ENCODE measurements at regions not wholly inside any gene's neighbourhood (a gene's known extent, or its start where the extent isn't known, plus 50 kb on each side); places are given as distances from the start of the nearest gene placed in this dataset.

GRCh38 chr3:102087236-102087635, 237.9 kb downstream of the NFKBIZ start:
- H3K27ac ChIP-seq: no peak overlapping the region; the same call in 1 of the 2 replicates
- no peak for TF ChIP-seq CTCF (conservative IDR thresholded peaks at IDR 0.05)

DNA sequence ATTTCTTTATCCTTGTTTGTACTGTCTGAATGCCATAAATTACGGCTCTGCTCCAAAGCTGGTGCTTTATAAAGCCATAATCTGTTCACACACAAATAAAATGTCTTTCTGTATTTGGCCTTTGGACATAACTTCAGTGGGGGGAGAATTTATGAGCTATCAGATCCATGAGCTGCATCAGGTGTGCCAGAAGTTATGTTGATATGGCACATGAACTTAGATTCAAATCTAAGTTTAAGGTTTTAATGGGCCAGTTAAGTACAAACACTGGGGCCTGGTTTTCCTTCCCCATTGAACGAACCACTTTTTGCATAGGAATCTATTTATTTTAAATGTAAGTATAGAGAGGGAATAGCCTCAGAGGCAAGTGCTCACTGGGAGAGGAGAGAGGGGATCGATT, 239.9 kb downstream of the NFKBIZ start:
- TF ChIP-seq CTCF (conservative IDR thresholded peaks at IDR 0.05): no peak
- peak overlapping the region; percentile 76 for H3K27ac ChIP-seq

GRCh38 chr3:102089904-102090720, 240.8 kb downstream of the NFKBIZ start:
- H3K27ac ChIP-seq: peak overlapping the region; percentile 76

GRCh38 chr3:102090721-102091045, 241.4 kb downstream of the NFKBIZ start:
- H3K27ac ChIP-seq: peak overlapping the region; percentile 76
- TF ChIP-seq CTCF (conservative IDR thresholded peaks at IDR 0.05): no peak

More at GRCh38 chr3:102089904-102090720, 240.8 kb downstream of the NFKBIZ start:
- TF ChIP-seq CTCF (conservative IDR thresholded peaks at IDR 0.05): no peak

DNA sequence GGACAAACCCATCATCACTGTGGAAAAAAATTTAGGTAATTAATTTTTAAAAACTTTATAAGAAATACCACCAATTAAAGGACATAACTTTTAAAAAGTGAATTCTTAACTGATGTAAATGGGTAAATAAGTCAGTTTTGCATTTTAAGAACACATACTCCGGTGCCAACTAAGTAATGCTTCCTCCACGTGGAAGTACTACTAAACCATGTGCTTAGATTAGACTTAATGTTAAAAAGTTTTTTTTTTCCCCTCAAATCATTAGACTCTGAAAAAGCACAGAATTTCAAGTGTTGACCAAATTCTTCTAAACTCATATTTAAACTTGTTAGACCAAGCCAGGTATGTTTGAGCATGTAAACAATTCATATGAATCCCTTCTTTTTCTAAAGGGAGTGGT, 242.0 kb downstream of the NFKBIZ start:
- TF ChIP-seq CTCF (conservative IDR thresholded peaks at IDR 0.05): no peak
- H3K27ac ChIP-seq: peak overlapping the region; percentile 76; the same call in 1 of the 2 replicates

DNA sequence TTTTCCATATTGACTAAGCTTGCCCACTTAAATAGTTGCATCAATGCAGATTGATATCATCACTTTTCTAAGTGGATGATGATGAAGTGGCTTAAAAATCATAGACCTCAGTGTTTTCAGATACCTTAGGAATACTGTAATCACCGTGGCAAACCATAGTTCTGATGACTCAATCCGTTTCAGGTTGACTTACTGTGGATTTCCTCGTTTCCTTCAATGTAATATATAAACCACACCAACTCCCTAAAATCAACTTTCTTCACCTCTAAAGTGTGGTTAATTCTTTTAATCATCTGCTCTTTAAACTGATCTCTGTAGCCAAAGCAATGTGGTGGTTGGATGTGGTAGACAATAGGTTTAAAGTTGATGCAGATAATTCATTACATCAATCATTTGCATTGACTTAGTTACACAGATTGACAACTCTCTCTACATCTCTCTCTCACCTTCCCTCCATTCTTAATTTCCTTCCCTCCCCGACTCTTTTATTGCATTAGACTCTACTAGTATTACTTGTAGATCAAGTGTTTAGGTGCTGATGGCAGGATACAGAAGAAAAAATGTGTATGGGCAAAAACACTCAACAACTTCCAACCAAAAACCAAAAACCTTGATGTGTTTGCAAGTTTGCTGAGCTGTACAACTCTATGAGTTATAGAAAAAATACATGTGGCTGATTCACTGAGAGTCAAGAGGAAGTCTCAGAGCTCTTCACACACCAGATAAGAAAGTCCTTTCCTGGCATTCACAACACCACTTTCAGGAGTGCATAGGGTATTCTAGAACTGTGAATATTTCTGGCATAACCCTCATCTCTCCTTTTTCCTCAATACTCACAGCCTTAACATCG, 243.5 kb downstream of the NFKBIZ start:
- no peak for TF ChIP-seq CTCF (conservative IDR thresholded peaks at IDR 0.05)
- no peak overlapping the region for H3K27ac ChIP-seq

DNA sequence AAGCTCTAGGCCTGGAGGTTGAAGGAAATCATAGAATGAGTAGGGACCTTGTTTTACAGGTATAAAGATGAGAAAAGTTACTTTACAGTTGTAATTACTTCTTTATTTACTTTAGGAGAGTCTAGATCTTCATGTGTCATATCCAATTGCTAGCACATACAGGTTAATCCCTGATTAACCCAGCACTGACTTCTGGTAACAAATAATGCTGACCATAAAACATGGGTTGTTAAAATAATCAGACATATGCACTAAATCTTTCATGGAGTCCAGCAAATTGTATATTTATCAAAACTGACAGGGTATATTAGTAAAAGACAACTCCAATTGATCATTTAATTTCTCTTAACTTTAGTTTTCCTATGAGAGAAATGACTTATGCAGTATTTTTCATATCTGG, 245.2 kb downstream of the NFKBIZ start:
- TF ChIP-seq CTCF (conservative IDR thresholded peaks at IDR 0.05): no peak

More for the DNA sequence above, 245.2 kb downstream of the NFKBIZ start:
- H3K27ac ChIP-seq: no peak overlapping the region

All from VCaP (cell line).